ENCODE measurements at regions not wholly inside any gene's neighbourhood (a gene's known extent, or its start where the extent isn't known, plus 50 kb on each side); places are given as distances from the start of the nearest gene placed in this dataset.

- TF ChIP-seq EZH2 (IDR thresholded peaks at IDR 0.05; ENCODE audit: low read length, missing control alignments): no peak
- TF ChIP-seq CTCF (conservative IDR thresholded peaks at IDR 0.05 in 1 of 2, IDR thresholded peaks at IDR 0.05 in 1 of 2; ENCODE audit: low read depth in 1 of 2, low read length in 2 of 2): no peak
Observed at GRCh38 chr2:123359636-123360035, 665.5 kb upstream of the CNTNAP5 start.
